B cell (primary cell): ENCODE measurements at regions not wholly inside any gene's neighbourhood (a gene's known extent, or its start where the extent isn't known, plus 50 kb on each side); places are given as distances from the start of the nearest gene placed in this dataset.

Experiments used
- ATAC-seq: fragments of 200-7000 bp; cut with Tn5 transposase; one replicate; pipeline ENCODE4 v1.10.0; 2021; ENCODE audit warnings: low read depth, mild to moderate bottlenecking, moderate number of reproducible peaks, moderate library complexity
- CTCF ChIA-PET: fragments of 350-600 bp; sonication (Branson Sonifier 250); formaldehyde crosslinking; loops from one replicate; lab custom pipeline; 2021; ENCODE audit warnings: antibody characterized with exemption, inconsistent platforms; lab: Charles Lee
- POLR2A ChIA-PET: fragments of 350-600 bp; sonication (Branson Sonifier 250); formaldehyde crosslinking; loops from one replicate; lab custom pipeline; 2021; ENCODE audit warnings: antibody characterized with exemption; lab: Charles Lee
- DNase-seq: peaks from one replicate; pipeline ENCODE4 v3.0.0; 2013
- H2AFZ ChIP-seq: 2 replicates; pipeline ENCODE4 v1.6.1; 2012; ENCODE audit warnings: mild to moderate bottlenecking, low read depth, low read length; ENCODE audit not compliant: insufficient read depth, poor library complexity, severe bottlenecking
- H3K27ac ChIP-seq, 2 donors: 1 replicate in 1 of 2; 2 replicates in 1 of 2; pipeline ENCODE4 v1.5.1; 2012 to 2013; ENCODE audit warnings: low read length in 2 of 2, mild to moderate bottlenecking in 2 of 2, moderate library complexity in 1 of 2
- H3K27me3 ChIP-seq, 4 experiments: fragments of 200-600 bp in 1 of 4; sonication (generic) in 1 of 4; replicated peaks in 1 of 4; 1 replicate in 2 of 4; 2 replicates in 2 of 4; pipeline versions ENCODE4 v1.6.1 to v1.7.0; 2013 to 2016; ENCODE audit warnings: low read length in 3 of 4, mild to moderate bottlenecking in 2 of 4, mixed read lengths in 1 of 4, moderate library complexity in 1 of 4; ENCODE audit not compliant: insufficient read depth in 4 of 4, control insufficient read depth in 3 of 4; ENCODE audit errors: control extremely low read depth in 1 of 4
- H3K36me3 ChIP-seq, 2 experiments: replicated peaks in 1 of 2; 1 replicate in 1 of 2; 2 replicates in 1 of 2; pipeline versions ENCODE4 v1.6.1 to v1.7.1; 2013; ENCODE audit warnings: low read length in 1 of 2; ENCODE audit not compliant: insufficient read depth in 2 of 2, control insufficient read depth in 1 of 2; ENCODE audit errors: control extremely low read depth in 1 of 2, extremely low read depth in 1 of 2
- H3K4me1 ChIP-seq, 2 donors: fragments of 200-600 bp in 1 of 2; sonication (generic) in 1 of 2; 1 replicate in 1 of 2; 2 replicates in 1 of 2; pipeline versions ENCODE4 v1.5.1 to v1.6.1; 2013 to 2017; ENCODE audit warnings: low read length in 2 of 2; ENCODE audit not compliant: control insufficient read depth in 2 of 2, insufficient read depth in 2 of 2
- H3K4me2 ChIP-seq: replicated peaks from 2 replicates; pipeline ENCODE3; 2012; ENCODE audit warnings: mild to moderate bottlenecking, low read depth, low read length; ENCODE audit not compliant: poor library complexity, severe bottlenecking
- H3K4me3 ChIP-seq, 5 experiments: fragments of 200-600 bp in 1 of 5; sonication (generic) in 1 of 5; 1 replicate in 3 of 5; 2 replicates in 2 of 5; pipeline versions ENCODE4 v1.5.1 to v1.7.0; 2011 to 2016; ENCODE audit warnings: low read length in 4 of 5, mild to moderate bottlenecking in 4 of 5, low read depth in 2 of 5, control low read depth in 1 of 5, moderate library complexity in 1 of 5; ENCODE audit not compliant: insufficient read depth in 1 of 5; ENCODE audit errors: control extremely low read depth in 1 of 5, extremely low read depth in 1 of 5
- H3K79me2 ChIP-seq: fragments of 200-600 bp; sonication (generic); one replicate; pipeline ENCODE4 v1.6.0; 2016; ENCODE audit warnings: low read length; ENCODE audit not compliant: control insufficient read depth, insufficient read depth
- H3K9ac ChIP-seq: fragments of 200-600 bp; sonication (generic); 2 replicates; pipeline ENCODE4 v1.6.1; 2017; ENCODE audit warnings: mild to moderate bottlenecking, low read length, moderate library complexity
- H3K9me3 ChIP-seq, 3 donors: one replicate each; pipeline versions ENCODE4 v1.6.1 to v1.7.1; 2013; ENCODE audit warnings: low read length in 2 of 3; ENCODE audit not compliant: control insufficient read depth in 2 of 3, insufficient read depth in 1 of 3; ENCODE audit errors: control extremely low read depth in 1 of 3
- H4K20me1 ChIP-seq: 2 replicates; pipeline ENCODE4 v1.6.0; 2012; ENCODE audit warnings: mild to moderate bottlenecking, low read length; ENCODE audit not compliant: insufficient read depth, control insufficient read depth, poor library complexity, severe bottlenecking
- H3K27ac Mint-ChIP-seq: one replicate; pipeline ENCODE4 v1.8.0; 2021; ENCODE audit warnings: mixed read lengths
- H3K27me3 Mint-ChIP-seq: one replicate; pipeline ENCODE4 v1.8.0; 2021; ENCODE audit warnings: mixed read lengths
- H3K4me1 Mint-ChIP-seq: one replicate; pipeline ENCODE4 v1.8.0; 2021; ENCODE audit warnings: mixed read lengths
- H3K4me3 Mint-ChIP-seq: one replicate; pipeline ENCODE4 v1.8.0; 2021; ENCODE audit warnings: mixed read lengths
- H3K9me3 Mint-ChIP-seq: one replicate; pipeline ENCODE4 v1.8.0; 2022; ENCODE audit warnings: mixed read lengths; ENCODE audit not compliant: insufficient read depth
- EZH2 ChIP-seq: IDR thresholded peaks from 2 replicates; pipeline ENCODE4 v1.6.1; 2012; ENCODE audit warnings: borderline replicate concordance, low read depth, mild to moderate bottlenecking, moderate library complexity, low read length; ENCODE audit not compliant: insufficient read depth, poor library complexity, severe bottlenecking
- WGBS: methylation state at CpG from one replicate; pipeline ENCODE4 v1.1.5; 2013; ENCODE audit warnings: missing lambda C conversion rate; ENCODE audit not compliant: insufficient coverage; 5-methylcytosine and 5-hydroxymethylcytosine counted together
- intact Hi-C: fragments of 100-400 bp; cut with micrococcal nuclease; formaldehyde crosslinking; loops from one replicate; pipeline ENCODE4 v1.10.0; 2022
- TF ChIP-seq, protein P1 (sequence below): fragments of 200-600 bp; IDR thresholded peaks from one replicate; pipeline ENCODE4 v1.8.0; 2022; ENCODE audit warnings: antibody characterized with exemption, mild to moderate bottlenecking

DNA sequence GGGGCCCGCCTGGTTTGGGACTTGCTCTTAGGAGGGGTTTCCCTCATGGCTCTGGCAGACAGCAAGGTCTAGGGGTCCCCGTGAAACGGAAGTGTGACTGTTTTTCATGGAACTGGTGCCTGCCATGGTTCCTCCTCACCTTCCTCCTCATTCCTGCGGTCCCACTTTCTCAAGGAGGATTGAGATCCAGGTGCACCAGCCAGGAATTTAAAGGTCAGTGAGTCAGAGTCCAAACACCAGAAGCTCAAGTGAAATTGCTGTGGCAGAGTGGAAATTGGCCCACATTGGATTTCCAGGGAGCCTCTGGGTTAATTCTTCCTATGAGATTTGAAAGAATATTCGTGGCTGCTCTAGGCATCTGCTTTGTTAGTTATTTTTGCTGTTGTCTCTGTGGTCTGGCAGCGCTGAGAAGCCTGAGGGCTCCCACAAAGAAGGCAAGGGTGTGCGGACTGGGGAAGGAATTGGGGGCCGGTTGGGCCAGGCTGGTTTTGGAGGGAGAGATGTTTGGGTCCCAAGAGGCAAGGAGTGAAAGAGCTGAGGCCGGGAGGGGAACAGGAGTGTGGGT is 60.4 kb upstream of the TNFAIP8L3 start:
- CTCF ChIA-PET = interaction anchor here (6.1 kb wide), 1 partner anchor 7 kb away, joined by 35 read pairs; no protein-coding TSS in a partner anchor
- H3K9me3 ChIP-seq = no peaks in the 10 kb centered on the region
- H3K4me1 ChIP-seq = no peaks in the 10 kb centered on the region
- no peaks in the 10 kb centered on the region for H3K79me2 ChIP-seq
- Mint-ChIP-seq H3K9me3 (peaks cover 3% of the 10 kb centered on the region), H3K4me1 (no peaks in the 10 kb centered on the region), H3K4me3 (no peak overlapping the region), H3K27me3 (peaks cover 12% of the 10 kb centered on the region), H3K27ac (no peak overlapping the region)
- TF ChIP-seq, protein P1, sequence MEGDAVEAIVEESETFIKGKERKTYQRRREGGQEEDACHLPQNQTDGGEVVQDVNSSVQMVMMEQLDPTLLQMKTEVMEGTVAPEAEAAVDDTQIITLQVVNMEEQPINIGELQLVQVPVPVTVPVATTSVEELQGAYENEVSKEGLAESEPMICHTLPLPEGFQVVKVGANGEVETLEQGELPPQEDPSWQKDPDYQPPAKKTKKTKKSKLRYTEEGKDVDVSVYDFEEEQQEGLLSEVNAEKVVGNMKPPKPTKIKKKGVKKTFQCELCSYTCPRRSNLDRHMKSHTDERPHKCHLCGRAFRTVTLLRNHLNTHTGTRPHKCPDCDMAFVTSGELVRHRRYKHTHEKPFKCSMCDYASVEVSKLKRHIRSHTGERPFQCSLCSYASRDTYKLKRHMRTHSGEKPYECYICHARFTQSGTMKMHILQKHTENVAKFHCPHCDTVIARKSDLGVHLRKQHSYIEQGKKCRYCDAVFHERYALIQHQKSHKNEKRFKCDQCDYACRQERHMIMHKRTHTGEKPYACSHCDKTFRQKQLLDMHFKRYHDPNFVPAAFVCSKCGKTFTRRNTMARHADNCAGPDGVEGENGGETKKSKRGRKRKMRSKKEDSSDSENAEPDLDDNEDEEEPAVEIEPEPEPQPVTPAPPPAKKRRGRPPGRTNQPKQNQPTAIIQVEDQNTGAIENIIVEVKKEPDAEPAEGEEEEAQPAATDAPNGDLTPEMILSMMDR = no peak
- no peak for TF ChIP-seq EZH2
- H3K4me2 ChIP-seq = no peak overlapping the region
- H3K27ac ChIP-seq = no peak overlapping the region
- H3K27me3 ChIP-seq = peaks cover 0 to 3% (median 0%) of the 10 kb centered on the region in 4 experiments
- POLR2A ChIA-PET = no interaction called here
- H3K36me3 ChIP-seq = no peaks in the 10 kb centered on the region
- ATAC-seq (no peak), DNase-seq (no peak)
- no peaks in the 10 kb centered on the region for H4K20me1 ChIP-seq
- intact Hi-C loops = no loop called here
- H3K9ac ChIP-seq = no peak overlapping the region
- H3K4me3 ChIP-seq = no peak overlapping the region
- WGBS = 84% methylated on average over 8 of the region's 9 CpGs
- H2AFZ ChIP-seq = no peak overlapping the region
